ENCODE measurements at regions not wholly inside any gene's neighbourhood (a gene's known extent, or its start where the extent isn't known, plus 50 kb on each side); places are given as distances from the start of the nearest gene placed in this dataset.
A peak's percentile ranks its signal among the peaks of the same experiment; 100 is the strongest.

DNA sequence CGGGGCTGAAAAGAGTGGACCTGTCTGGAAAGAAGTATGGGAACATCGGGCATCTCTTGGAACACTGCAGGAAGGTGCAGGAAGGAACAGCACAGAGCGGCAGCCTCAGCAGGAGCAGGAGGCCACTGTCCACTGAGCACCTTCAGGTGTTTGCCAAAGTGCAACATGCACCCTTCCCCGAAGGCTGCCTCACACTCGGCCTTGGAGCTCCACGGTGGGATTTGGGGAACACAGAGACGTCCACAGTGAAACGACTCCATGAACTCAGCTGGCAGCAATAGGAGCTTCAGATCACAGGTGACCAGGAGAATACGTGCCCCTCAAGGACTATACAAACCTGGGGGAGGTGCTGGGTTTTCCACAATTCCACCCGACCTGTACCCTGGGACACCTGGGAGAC lies 140.3 kb upstream of the RET start:
- ATAC-seq (ENCODE audit: low FRiP score) (no peak), DNase-seq (no peak)
- no peaks in the 10 kb centered on the region for H3K9me3 ChIP-seq (ENCODE audit: control insufficient read depth, low read length)
- intact Hi-C loops (cut with DNase I) = no loop called here
- no peak overlapping the region for H3K27ac ChIP-seq (ENCODE audit: low read depth in 1 of 2, low read length in 2 of 2)
- H3K4me3 ChIP-seq (ENCODE audit: low read length in 2 of 2) = no peak overlapping the region
- no peaks in the 10 kb centered on the region for H3K4me1 ChIP-seq (ENCODE audit: control insufficient read depth in 1 of 2, insufficient read depth in 2 of 2, low read length in 2 of 2)
- no peaks in the 10 kb centered on the region for H3K27me3 ChIP-seq (ENCODE audit: control insufficient read depth in 1 of 2, insufficient read depth in 2 of 2, low read length in 1 of 2)
- no peaks in the 10 kb centered on the region for H3K36me3 ChIP-seq (ENCODE audit: control insufficient read depth in 1 of 2, insufficient read depth in 2 of 2, low read length in 1 of 2)
- 77 to 88% methylated on average over 10 of the region's 10 CpGs for WGBS, 2 donors

- intact Hi-C loops (cut with DNase I) = no loop called here
- ATAC-seq (ENCODE audit: low FRiP score) = no peak
- no peak overlapping the region for H3K27ac ChIP-seq (ENCODE audit: low read depth in 1 of 2, low read length in 2 of 2)
- H3K4me3 ChIP-seq (ENCODE audit: low read length in 2 of 2) = no peak overlapping the region
- H3K27me3 ChIP-seq (ENCODE audit: control insufficient read depth in 1 of 2, insufficient read depth in 2 of 2, low read length in 1 of 2) = no peaks in the 10 kb centered on the region
- no peaks in the 10 kb centered on the region for H3K36me3 ChIP-seq (ENCODE audit: control insufficient read depth in 1 of 2, insufficient read depth in 2 of 2, low read length in 1 of 2)
- no peaks in the 10 kb centered on the region for H3K9me3 ChIP-seq (ENCODE audit: control insufficient read depth, low read length)
- WGBS, 2 donors = 89% methylated on average over 7 of the region's 7 CpGs
- no peaks in the 10 kb centered on the region for H3K4me1 ChIP-seq (ENCODE audit: control insufficient read depth in 1 of 2, insufficient read depth in 2 of 2, low read length in 2 of 2)
- DNase-seq = no peak
Measured at GRCh38 chr10:42937048-42937447, 139.8 kb upstream of the RET start.

- no peaks in the 10 kb centered on the region for H3K4me1 ChIP-seq (ENCODE audit: control insufficient read depth in 1 of 2, insufficient read depth in 2 of 2, low read length in 2 of 2)
- DNase-seq = no peak
- H3K9me3 ChIP-seq (ENCODE audit: control insufficient read depth, low read length) = no peaks in the 10 kb centered on the region
- 79 to 84% methylated on average over 8 of the region's 8 CpGs for WGBS, 2 donors
- ATAC-seq (ENCODE audit: low FRiP score) = no peak
- H3K4me3 ChIP-seq (ENCODE audit: low read length in 2 of 2) = no peak overlapping the region
- intact Hi-C loops (cut with DNase I) = no loop called here
- H3K27ac ChIP-seq (ENCODE audit: low read depth in 1 of 2, low read length in 2 of 2) = no peak overlapping the region
- no peaks in the 10 kb centered on the region for H3K27me3 ChIP-seq (ENCODE audit: control insufficient read depth in 1 of 2, insufficient read depth in 2 of 2, low read length in 1 of 2)
- H3K36me3 ChIP-seq (ENCODE audit: control insufficient read depth in 1 of 2, insufficient read depth in 2 of 2, low read length in 1 of 2) = no peaks in the 10 kb centered on the region
Measured at GRCh38 chr10:42937649-42938180, 139.2 kb upstream of the RET start.

- Histone ChIP-seq H3K4me1 (ENCODE audit: control insufficient read depth in 1 of 2, insufficient read depth in 2 of 2, low read length in 2 of 2) (no peaks in the 10 kb centered on the region), H3K27me3 (ENCODE audit: control insufficient read depth in 1 of 2, insufficient read depth in 2 of 2, low read length in 1 of 2) (no peaks in the 10 kb centered on the region), H3K4me3 (ENCODE audit: low read length in 2 of 2) (no peak overlapping the region), H3K9me3 (ENCODE audit: control insufficient read depth, low read length) (no peaks in the 10 kb centered on the region), H3K27ac (ENCODE audit: low read depth in 1 of 2, low read length in 2 of 2) (no peak overlapping the region), H3K36me3 (ENCODE audit: control insufficient read depth in 1 of 2, insufficient read depth in 2 of 2, low read length in 1 of 2) (no peaks in the 10 kb centered on the region)
- 89 to 92% methylated on average over 8 of the region's 8 CpGs for WGBS, 2 donors
- DNase-seq (peak in 1 of 2 donors; percentile 66), ATAC-seq (ENCODE audit: low FRiP score) (no peak)
- intact Hi-C loops (cut with DNase I) = no loop called here
Measured at GRCh38 chr10:42938351-42938750, 138.5 kb upstream of the RET start.

DNA sequence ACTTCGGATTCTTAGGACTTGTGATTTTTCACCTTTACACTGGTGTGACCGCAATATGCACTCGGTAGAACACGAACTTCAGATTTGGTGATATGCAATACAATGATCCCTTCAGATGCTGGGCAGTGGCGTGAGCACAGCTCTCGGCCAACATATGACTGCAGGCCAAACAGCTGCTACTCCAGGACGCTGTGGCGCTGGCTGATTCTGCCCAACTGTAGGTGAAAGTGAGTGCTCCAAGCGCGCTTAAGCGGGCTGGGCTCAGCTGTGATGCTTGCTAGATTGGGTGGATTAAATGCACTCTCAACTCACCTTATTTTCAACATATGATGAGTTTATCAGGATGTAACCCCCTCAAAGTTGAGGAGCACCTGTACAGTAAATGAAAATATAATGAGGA lies 137.6 kb upstream of the RET start:
- Histone ChIP-seq H3K4me3 (ENCODE audit: low read length in 2 of 2) (no peak overlapping the region), H3K27ac (ENCODE audit: low read depth in 1 of 2, low read length in 2 of 2) (no peak overlapping the region), H3K27me3 (ENCODE audit: control insufficient read depth in 1 of 2, insufficient read depth in 2 of 2, low read length in 1 of 2) (no peaks in the 10 kb centered on the region), H3K9me3 (ENCODE audit: control insufficient read depth, low read length) (no peaks in the 10 kb centered on the region), H3K36me3 (ENCODE audit: control insufficient read depth in 1 of 2, insufficient read depth in 2 of 2, low read length in 1 of 2) (no peaks in the 10 kb centered on the region), H3K4me1 (ENCODE audit: control insufficient read depth in 1 of 2, insufficient read depth in 2 of 2, low read length in 2 of 2) (no peaks in the 10 kb centered on the region)
- DNase-seq = no peak
- no peak for ATAC-seq (ENCODE audit: low FRiP score)
- intact Hi-C loops (cut with DNase I) = no loop called here
- WGBS, 2 donors = 87 to 90% methylated on average over 11 of the region's 11 CpGs

- intact Hi-C loops (cut with DNase I) = no loop called here
- WGBS, 2 donors = 88 to 90% methylated on average over 15 of the region's 15 CpGs
Measured at GRCh38 chr10:42939685-42940366, 137.0 kb upstream of the RET start.

DNA sequence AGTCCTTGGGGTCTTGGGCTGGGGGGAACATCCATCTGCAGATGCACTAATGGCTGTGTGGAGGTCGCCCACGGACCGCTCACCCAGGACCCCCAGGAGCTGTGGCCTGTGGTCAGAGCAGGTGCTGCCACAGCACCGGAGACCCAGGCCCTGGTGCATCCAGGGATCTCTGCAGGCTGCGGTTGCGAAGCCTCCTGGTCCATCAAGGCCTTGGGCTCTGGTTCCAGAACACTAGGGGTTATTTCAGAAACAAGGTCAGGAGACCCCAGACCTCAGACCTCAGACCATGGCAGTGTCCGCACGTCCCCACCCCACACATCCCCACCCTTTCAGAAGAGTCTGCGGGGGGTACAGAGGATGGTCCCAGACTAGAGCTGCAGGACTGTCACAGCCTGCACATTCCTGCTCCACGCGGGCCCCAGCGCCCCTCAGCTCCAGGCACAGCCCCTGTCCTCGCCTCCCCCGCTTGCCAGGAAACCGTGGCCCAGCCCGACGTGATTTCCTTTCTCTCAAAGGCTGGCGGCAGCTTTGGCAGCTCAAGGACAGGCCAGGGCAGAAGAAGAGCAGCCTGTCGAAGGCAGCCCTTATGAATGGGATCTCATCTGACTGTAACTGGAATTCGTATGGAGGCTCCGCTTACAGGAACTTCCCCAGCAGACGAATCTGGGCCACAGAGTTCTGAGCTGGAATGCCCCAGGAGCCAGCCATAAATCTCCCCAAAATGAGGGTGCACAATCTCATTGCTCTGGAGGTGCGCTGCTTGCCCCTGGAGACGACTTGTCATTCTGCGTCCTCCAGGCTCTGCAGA lies 136.2 kb upstream of the RET start:
- WGBS, 2 donors = 56 to 58% methylated on average over 25 of the region's 25 CpGs
- Histone ChIP-seq H3K27me3 (ENCODE audit: control insufficient read depth in 1 of 2, insufficient read depth in 2 of 2, low read length in 1 of 2) (no peaks in the 10 kb centered on the region), H3K36me3 (ENCODE audit: control insufficient read depth in 1 of 2, insufficient read depth in 2 of 2, low read length in 1 of 2) (no peaks in the 10 kb centered on the region), H3K4me3 (ENCODE audit: low read length in 2 of 2) (no peak overlapping the region), H3K27ac (ENCODE audit: low read depth in 1 of 2, low read length in 2 of 2) (no peak overlapping the region), H3K4me1 (ENCODE audit: control insufficient read depth in 1 of 2, insufficient read depth in 2 of 2, low read length in 2 of 2) (no peaks in the 10 kb centered on the region), H3K9me3 (ENCODE audit: control insufficient read depth, low read length) (no peaks in the 10 kb centered on the region)
- ATAC-seq (ENCODE audit: low FRiP score) = no peak
- intact Hi-C loops (cut with DNase I) = no loop called here
- DNase-seq = no peak

More at GRCh38 chr10:42939685-42940366, 137.0 kb upstream of the RET start:
- no peak overlapping the region for H3K4me3 ChIP-seq (ENCODE audit: low read length in 2 of 2)
- ATAC-seq (ENCODE audit: low FRiP score) = no peak
- no peaks in the 10 kb centered on the region for H3K9me3 ChIP-seq (ENCODE audit: control insufficient read depth, low read length)
- H3K27me3 ChIP-seq (ENCODE audit: control insufficient read depth in 1 of 2, insufficient read depth in 2 of 2, low read length in 1 of 2) = no peaks in the 10 kb centered on the region
- no peaks in the 10 kb centered on the region for H3K4me1 ChIP-seq (ENCODE audit: control insufficient read depth in 1 of 2, insufficient read depth in 2 of 2, low read length in 2 of 2)
- H3K36me3 ChIP-seq (ENCODE audit: control insufficient read depth in 1 of 2, insufficient read depth in 2 of 2, low read length in 1 of 2) = no peaks in the 10 kb centered on the region
- DNase-seq = no peak
- H3K27ac ChIP-seq (ENCODE audit: low read depth in 1 of 2, low read length in 2 of 2) = no peak overlapping the region

GRCh38 chr10:42941295-42941644 lies 135.6 kb upstream of the RET start:
- Histone ChIP-seq H3K4me3 (ENCODE audit: low read length in 2 of 2) (no peak overlapping the region), H3K9me3 (ENCODE audit: control insufficient read depth, low read length) (no peaks in the 10 kb centered on the region), H3K36me3 (ENCODE audit: control insufficient read depth in 1 of 2, insufficient read depth in 2 of 2, low read length in 1 of 2) (no peaks in the 10 kb centered on the region), H3K4me1 (ENCODE audit: control insufficient read depth in 1 of 2, insufficient read depth in 2 of 2, low read length in 2 of 2) (no peaks in the 10 kb centered on the region), H3K27me3 (ENCODE audit: control insufficient read depth in 1 of 2, insufficient read depth in 2 of 2, low read length in 1 of 2) (no peaks in the 10 kb centered on the region), H3K27ac (ENCODE audit: low read depth in 1 of 2, low read length in 2 of 2) (no peak overlapping the region)
- intact Hi-C loops (cut with DNase I) = no loop called here
- DNase-seq (no peak), ATAC-seq (ENCODE audit: low FRiP score) (no peak)
- WGBS, 2 donors = 38 to 43% methylated on average over 14 of the region's 14 CpGs

GRCh38 chr10:42941790-42942189 lies 135.1 kb upstream of the RET start:
- no peak for DNase-seq
- no peaks in the 10 kb centered on the region for H3K36me3 ChIP-seq (ENCODE audit: control insufficient read depth in 1 of 2, insufficient read depth in 2 of 2, low read length in 1 of 2)
- H3K27me3 ChIP-seq (ENCODE audit: control insufficient read depth in 1 of 2, insufficient read depth in 2 of 2, low read length in 1 of 2) = no peaks in the 10 kb centered on the region
- H3K4me3 ChIP-seq (ENCODE audit: low read length in 2 of 2) = no peak overlapping the region
- H3K27ac ChIP-seq (ENCODE audit: low read depth in 1 of 2, low read length in 2 of 2) = no peak overlapping the region
- no peaks in the 10 kb centered on the region for H3K9me3 ChIP-seq (ENCODE audit: control insufficient read depth, low read length)
- intact Hi-C loops (cut with DNase I) = no loop called here
- no peaks in the 10 kb centered on the region for H3K4me1 ChIP-seq (ENCODE audit: control insufficient read depth in 1 of 2, insufficient read depth in 2 of 2, low read length in 2 of 2)
- no peak for ATAC-seq (ENCODE audit: low FRiP score)
- 78% methylated on average over 5 of the region's 5 CpGs for WGBS, 2 donors
